HFFc6 (cell line): ENCODE measurements at regions not wholly inside any gene's neighbourhood (a gene's known extent, or its start where the extent isn't known, plus 50 kb on each side); places are given as distances from the start of the nearest gene placed in this dataset.

ENCODE experiments used
- DNase-seq: peaks from one replicate; pipeline ENCODE4 v3.0.0-alpha.2; 2018
- H3K27ac Mint-ChIP-seq: 2 replicates; pipeline ENCODE4 v1.8.0; 2020; ENCODE audit warnings: mild to moderate bottlenecking, mixed read lengths
- H3K27me3 Mint-ChIP-seq: 2 replicates; pipeline ENCODE4 v1.8.0; 2021; ENCODE audit warnings: mild to moderate bottlenecking, moderate library complexity, mixed read lengths; ENCODE audit not compliant: insufficient read depth
- H3K36me3 Mint-ChIP-seq: 2 replicates; pipeline ENCODE4 v1.8.0; 2021; ENCODE audit warnings: low read depth, mixed read lengths
- H3K4me1 Mint-ChIP-seq: 2 replicates; pipeline ENCODE4 v1.8.0; 2020; ENCODE audit warnings: low read depth, mixed read lengths
- H3K4me3 Mint-ChIP-seq: 2 replicates; pipeline ENCODE4 v1.8.0; 2020; ENCODE audit warnings: mild to moderate bottlenecking, moderate library complexity, mixed read lengths
- H3K9me3 Mint-ChIP-seq: 2 replicates; pipeline ENCODE4 v1.8.0; 2020; ENCODE audit warnings: mild to moderate bottlenecking, mixed read lengths
- TF ChIP-seq, protein P1 (sequence below): fragments of 200-600 bp; sonication (generic); IDR thresholded peaks from 2 replicates; pipeline ENCODE4 v1.5.0; 2021; ENCODE audit warnings: antibody characterized with exemption, mild to moderate bottlenecking

DNA sequence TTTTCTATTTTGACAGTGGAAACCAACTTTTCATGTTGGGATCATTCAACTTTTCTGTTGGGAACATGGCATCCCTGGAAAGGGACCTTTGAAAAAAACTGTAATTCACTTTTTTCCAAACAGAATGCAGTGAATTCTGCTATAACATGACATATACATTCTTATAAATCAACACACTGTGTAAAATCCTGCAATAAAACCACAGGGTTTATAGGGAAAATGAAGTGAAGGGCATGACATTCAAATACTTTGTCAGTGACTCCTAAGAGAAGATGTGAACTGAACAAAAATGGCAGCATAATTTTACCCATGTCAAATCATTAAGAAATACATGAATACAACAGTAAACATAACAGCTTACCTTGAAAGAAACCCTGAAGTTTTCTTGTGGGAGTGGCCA lies 264.5 kb upstream of the ANKRD50 start:
- H3K9me3 Mint-ChIP-seq = no peaks in the 10 kb centered on the region
- no peak overlapping the region for H3K27ac Mint-ChIP-seq
- no peaks in the 10 kb centered on the region; the same call in 1 of the 2 replicates for H3K27me3 Mint-ChIP-seq
- H3K4me3 Mint-ChIP-seq = no peak overlapping the region
- DNase-seq = no peak
- TF ChIP-seq, protein P1, sequence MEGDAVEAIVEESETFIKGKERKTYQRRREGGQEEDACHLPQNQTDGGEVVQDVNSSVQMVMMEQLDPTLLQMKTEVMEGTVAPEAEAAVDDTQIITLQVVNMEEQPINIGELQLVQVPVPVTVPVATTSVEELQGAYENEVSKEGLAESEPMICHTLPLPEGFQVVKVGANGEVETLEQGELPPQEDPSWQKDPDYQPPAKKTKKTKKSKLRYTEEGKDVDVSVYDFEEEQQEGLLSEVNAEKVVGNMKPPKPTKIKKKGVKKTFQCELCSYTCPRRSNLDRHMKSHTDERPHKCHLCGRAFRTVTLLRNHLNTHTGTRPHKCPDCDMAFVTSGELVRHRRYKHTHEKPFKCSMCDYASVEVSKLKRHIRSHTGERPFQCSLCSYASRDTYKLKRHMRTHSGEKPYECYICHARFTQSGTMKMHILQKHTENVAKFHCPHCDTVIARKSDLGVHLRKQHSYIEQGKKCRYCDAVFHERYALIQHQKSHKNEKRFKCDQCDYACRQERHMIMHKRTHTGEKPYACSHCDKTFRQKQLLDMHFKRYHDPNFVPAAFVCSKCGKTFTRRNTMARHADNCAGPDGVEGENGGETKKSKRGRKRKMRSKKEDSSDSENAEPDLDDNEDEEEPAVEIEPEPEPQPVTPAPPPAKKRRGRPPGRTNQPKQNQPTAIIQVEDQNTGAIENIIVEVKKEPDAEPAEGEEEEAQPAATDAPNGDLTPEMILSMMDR = no peak
- H3K36me3 Mint-ChIP-seq = no peaks in the 10 kb centered on the region
- H3K4me1 Mint-ChIP-seq = peaks cover 57% of the 10 kb centered on the region

DNA sequence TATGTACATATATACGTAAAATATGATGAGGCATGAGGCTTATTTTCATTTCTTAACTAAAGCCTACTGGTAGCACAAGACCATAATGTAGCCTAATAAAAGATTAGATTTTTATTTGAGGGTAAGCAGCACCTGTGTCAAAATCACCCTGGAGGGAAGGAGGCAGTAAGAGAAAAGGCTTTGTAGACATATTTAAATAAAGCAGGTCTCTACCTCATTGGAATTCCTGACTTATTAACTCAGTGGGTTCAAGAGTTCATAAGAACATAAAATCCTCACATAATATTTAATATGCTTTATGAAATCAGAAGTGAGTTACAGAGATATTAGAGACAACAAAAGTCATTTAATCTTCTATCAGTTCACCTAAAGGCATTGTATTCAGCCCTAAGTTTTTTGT lies 261.6 kb upstream of the ANKRD50 start:
- Mint-ChIP-seq H3K36me3 (peaks cover 8% of the 10 kb centered on the region), H3K9me3 (no peaks in the 10 kb centered on the region), H3K27me3 (no peaks in the 10 kb centered on the region; the same call in 1 of the 2 replicates), H3K4me3 (no peak overlapping the region), H3K4me1 (peaks cover 52% of the 10 kb centered on the region), H3K27ac (no peak overlapping the region)
- TF ChIP-seq, protein P1 = no peak
- DNase-seq = no peak

DNA sequence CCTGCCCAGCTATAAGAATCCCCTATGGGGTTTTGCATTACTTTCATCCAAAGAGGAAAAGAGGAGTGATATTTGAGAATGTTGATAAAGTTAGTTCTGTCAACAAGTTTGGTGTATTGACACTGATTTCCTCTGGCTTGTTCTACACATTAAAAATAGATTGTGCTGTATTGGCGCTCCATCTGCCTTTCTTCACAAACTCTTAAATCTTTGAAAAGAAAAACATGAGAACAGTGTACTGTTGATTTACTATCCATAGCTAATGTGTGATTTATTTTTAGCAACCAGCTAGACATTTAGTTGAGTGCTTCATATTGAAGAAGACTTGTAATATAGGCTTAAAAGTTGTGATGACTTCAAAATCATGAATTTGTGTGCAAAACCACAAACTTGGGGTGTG lies 261.2 kb upstream of the ANKRD50 start:
- no peaks in the 10 kb centered on the region for H3K9me3 Mint-ChIP-seq
- no peak overlapping the region for H3K27ac Mint-ChIP-seq
- no peak overlapping the region for H3K4me3 Mint-ChIP-seq
- H3K4me1 Mint-ChIP-seq = peaks cover 47% of the 10 kb centered on the region
- H3K36me3 Mint-ChIP-seq = peaks cover 8% of the 10 kb centered on the region
- no peak for DNase-seq
- TF ChIP-seq, protein P1 = no peak
- H3K27me3 Mint-ChIP-seq = no peaks in the 10 kb centered on the region; the same call in 1 of the 2 replicates

DNA sequence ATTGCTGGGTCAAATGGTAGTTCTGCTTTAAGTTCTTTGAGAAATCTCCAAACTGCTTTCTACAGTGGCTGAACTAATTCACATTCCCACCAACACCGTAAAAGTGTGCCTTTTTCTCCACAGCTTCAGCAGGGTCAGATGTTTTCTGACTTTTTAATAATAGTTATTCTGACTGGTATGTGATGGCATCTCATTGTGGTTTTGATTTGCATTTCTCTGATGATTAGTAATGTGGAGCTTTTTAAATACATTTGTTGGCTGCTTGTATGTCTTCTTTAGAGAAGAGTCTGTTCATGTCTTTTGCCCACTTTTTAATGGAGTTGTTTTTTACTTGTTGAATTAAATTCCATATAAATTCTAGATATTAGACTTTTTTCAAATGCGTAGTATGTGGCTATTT lies 257.5 kb upstream of the ANKRD50 start:
- H3K27ac Mint-ChIP-seq = peak overlapping the region; percentile 38; the same call in 1 of the 2 replicates
- DNase-seq = peak; percentile 86
- peaks cover 8% of the 10 kb centered on the region for H3K36me3 Mint-ChIP-seq
- no peaks in the 10 kb centered on the region for H3K9me3 Mint-ChIP-seq
- H3K4me1 Mint-ChIP-seq = peaks cover 31% of the 10 kb centered on the region
- TF ChIP-seq, protein P1 = no peak
- H3K4me3 Mint-ChIP-seq = no peak overlapping the region
- no peaks in the 10 kb centered on the region; the same call in 1 of the 2 replicates for H3K27me3 Mint-ChIP-seq

DNA sequence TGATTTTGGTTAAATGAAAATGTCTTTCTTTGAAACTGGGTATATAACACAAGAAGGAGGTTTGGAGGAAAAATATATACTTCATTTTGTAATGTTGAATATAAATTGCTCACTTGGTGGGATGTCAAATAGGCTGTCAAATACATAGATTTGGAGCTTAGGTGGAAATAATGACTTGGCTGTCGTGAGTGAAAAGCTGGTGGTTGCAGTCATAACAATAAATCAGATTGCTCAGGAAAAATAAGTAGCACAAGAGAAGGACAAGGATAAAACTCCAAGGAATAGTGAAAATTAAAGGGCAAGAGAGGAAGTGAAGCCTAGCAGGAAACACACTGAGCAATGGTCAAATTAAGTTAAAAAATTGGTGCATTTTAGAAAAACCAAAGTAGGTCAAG lies 253.0 kb upstream of the ANKRD50 start:
- Mint-ChIP-seq H3K4me3 (no peak overlapping the region), H3K4me1 (peaks cover 12% of the 10 kb centered on the region), H3K36me3 (peaks cover 11% of the 10 kb centered on the region), H3K9me3 (peaks cover 12% of the 10 kb centered on the region), H3K27me3 (no peaks in the 10 kb centered on the region; the same call in 1 of the 2 replicates), H3K27ac (no peak overlapping the region)
- DNase-seq = no peak
- TF ChIP-seq, protein P1 = no peak
